Endothelial cell of umbilical vein (primary cell): ENCODE measurements at regions not wholly inside any gene's neighbourhood (a gene's known extent, or its start where the extent isn't known, plus 50 kb on each side); places are given as distances from the start of the nearest gene placed in this dataset.

Source experiments
- BruUV-seq: library from RNA; stranded (reverse); fragments of 400-500 nt; replicated peaks from 2 replicates; lab custom pipeline; 2021; lab: Mats Ljungman, UMichigan
- CTCF ChIA-PET: fragments of 300-600, 350-600 bp; sonication (Branson Sonifier 250); formaldehyde crosslinking; loops from one replicate; lab custom pipeline; 2021; ENCODE audit warnings: antibody characterized with exemption, inconsistent platforms; lab: Charles Lee
- POLR2A ChIA-PET: fragments of 300-600, 350-600 bp; sonication (Branson Sonifier 250); formaldehyde crosslinking; loops from one replicate; lab custom pipeline; 2021; ENCODE audit warnings: antibody characterized with exemption, inconsistent platforms; lab: Charles Lee
- DNase-seq: peaks from one replicate; pipeline ENCODE4 v3.0.0-alpha.2; 2011; ENCODE audit warnings: low read depth, low spot score
- FAIRE-seq: peaks from 2 replicates; lab custom pipeline; 2011; peaks lifted over from hg19 to GRCh38; lab: Jason Lieb, UNC
- H2AFZ ChIP-seq: 2 replicates; pipeline ENCODE4 v1.6.0; 2012; ENCODE audit warnings: low read depth, low read length, control low read depth, inconsistent platforms
- H3K27ac ChIP-seq: 2 replicates; pipeline ENCODE4 v1.5.1; 2011; ENCODE audit warnings: low read depth, mild to moderate bottlenecking, control low read depth, low read length, moderate library complexity; ENCODE audit not compliant: insufficient read depth
- H3K27me3 ChIP-seq, 2 experiments: 2 replicates each; pipeline versions ENCODE4 v1.6.0 to v1.6.1; 2011; ENCODE audit warnings: low read length in 2 of 2, mixed read lengths in 1 of 2; ENCODE audit not compliant: control insufficient read depth in 2 of 2, insufficient read depth in 2 of 2
- H3K36me3 ChIP-seq, 2 experiments: 2 replicates in 1 of 2; 3 replicates in 1 of 2; pipeline ENCODE4 v1.5.1; 2011; ENCODE audit warnings: low read length in 2 of 2, mild to moderate bottlenecking in 1 of 2, moderate library complexity in 1 of 2; ENCODE audit not compliant: control insufficient read depth in 2 of 2, insufficient read depth in 2 of 2; ENCODE audit errors: extremely low read depth in 1 of 2
- H3K4me1 ChIP-seq: 3 replicates; pipeline ENCODE4 v1.5.1; 2011; ENCODE audit warnings: mild to moderate bottlenecking, low read length; ENCODE audit not compliant: control insufficient read depth, insufficient read depth; ENCODE audit errors: extremely low read depth
- H3K4me2 ChIP-seq: 2 replicates; pipeline ENCODE4 v1.6.1; 2011; ENCODE audit warnings: low read length, control low read depth, mixed read lengths; ENCODE audit not compliant: insufficient read depth
- H3K4me3 ChIP-seq, 3 experiments: fragments of 200-600 bp in 1 of 3; sonication (generic), shearing (Covaris generic) in 1 of 3; replicated peaks in 1 of 3; 2 replicates each; pipeline ENCODE4 v1.5.1; 2011 to 2016; ENCODE audit warnings: control low read depth in 3 of 3, low read length in 3 of 3, mild to moderate bottlenecking in 2 of 3, inconsistent platforms in 1 of 3, low read depth in 1 of 3, moderate library complexity in 1 of 3; ENCODE audit not compliant: insufficient read depth in 1 of 3
- H3K79me2 ChIP-seq: 2 replicates; pipeline ENCODE4 v1.6.0; 2012; ENCODE audit warnings: low read length, inconsistent platforms; ENCODE audit not compliant: control insufficient read depth, insufficient read depth
- H3K9ac ChIP-seq: replicated peaks from 2 replicates; pipeline ENCODE3; 2011; ENCODE audit warnings: low read length, control low read depth; ENCODE audit not compliant: insufficient read depth; ENCODE audit errors: extremely low read depth
- H3K9me1 ChIP-seq: replicated peaks from 3 replicates; pipeline ENCODE4 v1.6.0; 2011; ENCODE audit warnings: mild to moderate bottlenecking, low read length; ENCODE audit not compliant: control insufficient read depth, insufficient read depth; ENCODE audit errors: extremely low read depth
- H3K9me3 ChIP-seq: replicated peaks from 2 replicates; pipeline ENCODE4 v1.5.1; 2012; ENCODE audit warnings: low read length, inconsistent platforms; ENCODE audit not compliant: control insufficient read depth, insufficient read depth
- H4K20me1 ChIP-seq: replicated peaks from 2 replicates; pipeline ENCODE3; 2011; ENCODE audit warnings: mild to moderate bottlenecking, low read length; ENCODE audit not compliant: control insufficient read depth, insufficient read depth; ENCODE audit errors: extremely low read depth
- EZH2 ChIP-seq: IDR thresholded peaks from 2 replicates; pipeline ENCODE4 v1.6.1; 2012; ENCODE audit warnings: borderline replicate concordance, low read depth, mild to moderate bottlenecking, moderate library complexity, low read length, inconsistent platforms; ENCODE audit not compliant: severe bottlenecking
- FOS ChIP-seq: IDR thresholded peaks from 2 replicates; pipeline ENCODE4 v1.6.1; 2011; ENCODE audit warnings: mild to moderate bottlenecking, low read length, moderate library complexity, borderline replicate concordance; ENCODE audit not compliant: insufficient read depth
- GATA2 ChIP-seq: IDR thresholded peaks from 2 replicates; pipeline ENCODE4 v1.7.0; 2011; ENCODE audit warnings: low read depth, mild to moderate bottlenecking, moderate library complexity, mixed read lengths, low read length; ENCODE audit not compliant: insufficient read length, insufficient read depth
- JUN ChIP-seq: IDR thresholded peaks from 2 replicates; pipeline ENCODE4 v1.6.1; 2011; ENCODE audit warnings: borderline replicate concordance, low read depth; ENCODE audit not compliant: insufficient read length, insufficient read depth
- MYC ChIP-seq: IDR thresholded peaks from one replicate; pipeline ENCODE4 v1.6.1; 2011; ENCODE audit warnings: mild to moderate bottlenecking, low read depth, low read length
- POLR2A ChIP-seq: IDR thresholded peaks from 2 replicates; pipeline ENCODE4 v1.6.1; 2012; ENCODE audit warnings: low read depth, mild to moderate bottlenecking, control low read depth, low read length
- POLR2AphosphoS5 ChIP-seq: IDR thresholded peaks from 2 replicates; pipeline ENCODE4 v1.6.1; 2012; ENCODE audit warnings: low read depth, mild to moderate bottlenecking, control low read depth, low read length, moderate library complexity; ENCODE audit not compliant: insufficient read depth
- dilution Hi-C: fragments of 300-500 bp; cut with MboI; formaldehyde crosslinking; loops from one replicate; pipeline ENCODE4 v1.15.0; 2019; ENCODE audit warnings: low sequenced_read_pairs; ENCODE audit not compliant: extremely low pct_ligation_motif_present
- intact Hi-C: fragments of 100-400 bp; cut with micrococcal nuclease; formaldehyde crosslinking; loops from one replicate; pipeline ENCODE4 v1.10.0; 2022
- TF ChIP-seq, protein P1 (sequence below): IDR thresholded peaks from 2 replicates; pipeline ENCODE4 v1.6.1; 2011; ENCODE audit not compliant: insufficient read depth, insufficient read length
- TF ChIP-seq, protein P2 (sequence below), 2 donors: IDR thresholded peaks; 1 replicate in 1 of 2; 2 replicates in 1 of 2; pipeline ENCODE4 v1.5.1; 2011; ENCODE audit warnings: low read length in 2 of 2, mild to moderate bottlenecking in 2 of 2, moderate library complexity in 2 of 2, control low read depth in 1 of 2, inconsistent platforms in 1 of 2, low read depth in 1 of 2; ENCODE audit not compliant: insufficient read depth in 1 of 2; ENCODE audit errors: extremely low read depth in 1 of 2

DNA sequence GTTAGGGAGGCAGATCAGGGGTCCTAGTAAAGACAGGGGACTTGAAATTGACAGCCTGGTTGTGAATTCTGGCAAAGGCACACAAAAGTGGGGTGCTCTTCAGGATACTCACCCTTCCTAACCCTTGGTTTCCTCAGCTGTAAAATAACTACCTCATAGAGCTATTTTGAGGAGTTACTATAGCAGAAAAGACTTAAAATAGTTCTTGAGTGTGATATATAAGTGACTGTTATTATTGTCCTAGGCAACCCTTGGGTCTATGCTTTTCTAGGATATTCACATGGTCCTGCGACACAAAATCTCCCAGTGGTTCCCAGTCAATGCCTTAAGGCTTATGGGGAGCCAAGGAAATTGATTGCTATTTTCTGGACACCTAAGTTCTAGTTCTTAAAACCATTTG is 98.1 kb upstream of the NAMPT start:
- H3K4me3 ChIP-seq = no peak overlapping the region
- FAIRE-seq (no peak), DNase-seq (no peak)
- no peaks in the 10 kb centered on the region for H3K36me3 ChIP-seq
- H4K20me1 ChIP-seq = no peaks in the 10 kb centered on the region
- dilution Hi-C loops = no loop called here
- BruUV-seq = no TSS peak
- no peaks in the 10 kb centered on the region for H3K9me3 ChIP-seq
- no peak overlapping the region for H3K9ac ChIP-seq
- no peaks in the 10 kb centered on the region for H3K4me1 ChIP-seq
- intact Hi-C loops = no loop called here
- TF ChIP-seq GATA2 (no peak), POLR2AphosphoS5 (no peak), POLR2A (no peak), MYC (no peak), FOS (no peak), EZH2 (no peak), JUN (no peak)
- TF ChIP-seq, protein P1, sequence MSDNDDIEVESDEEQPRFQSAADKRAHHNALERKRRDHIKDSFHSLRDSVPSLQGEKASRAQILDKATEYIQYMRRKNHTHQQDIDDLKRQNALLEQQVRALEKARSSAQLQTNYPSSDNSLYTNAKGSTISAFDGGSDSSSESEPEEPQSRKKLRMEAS = no peak
- TF ChIP-seq, protein P2, sequence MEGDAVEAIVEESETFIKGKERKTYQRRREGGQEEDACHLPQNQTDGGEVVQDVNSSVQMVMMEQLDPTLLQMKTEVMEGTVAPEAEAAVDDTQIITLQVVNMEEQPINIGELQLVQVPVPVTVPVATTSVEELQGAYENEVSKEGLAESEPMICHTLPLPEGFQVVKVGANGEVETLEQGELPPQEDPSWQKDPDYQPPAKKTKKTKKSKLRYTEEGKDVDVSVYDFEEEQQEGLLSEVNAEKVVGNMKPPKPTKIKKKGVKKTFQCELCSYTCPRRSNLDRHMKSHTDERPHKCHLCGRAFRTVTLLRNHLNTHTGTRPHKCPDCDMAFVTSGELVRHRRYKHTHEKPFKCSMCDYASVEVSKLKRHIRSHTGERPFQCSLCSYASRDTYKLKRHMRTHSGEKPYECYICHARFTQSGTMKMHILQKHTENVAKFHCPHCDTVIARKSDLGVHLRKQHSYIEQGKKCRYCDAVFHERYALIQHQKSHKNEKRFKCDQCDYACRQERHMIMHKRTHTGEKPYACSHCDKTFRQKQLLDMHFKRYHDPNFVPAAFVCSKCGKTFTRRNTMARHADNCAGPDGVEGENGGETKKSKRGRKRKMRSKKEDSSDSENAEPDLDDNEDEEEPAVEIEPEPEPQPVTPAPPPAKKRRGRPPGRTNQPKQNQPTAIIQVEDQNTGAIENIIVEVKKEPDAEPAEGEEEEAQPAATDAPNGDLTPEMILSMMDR (IDR thresholded peaks at IDR 0.05; ENCODE audit: extremely low read depth in 1 of 2, insufficient read depth in 1 of 2, low read depth in 1 of 2, low read length in 2 of 2) = no peak
- no peak overlapping the region for H3K4me2 ChIP-seq
- H3K27ac ChIP-seq = no peak overlapping the region
- H3K9me1 ChIP-seq = no peaks in the 10 kb centered on the region
- CTCF ChIA-PET = interaction anchor here (1.6 kb wide), 1 partner anchor 17 kb away, joined by 8 read pairs; no protein-coding TSS in a partner anchor
- POLR2A ChIA-PET = no interaction called here
- no peak overlapping the region for H2AFZ ChIP-seq
- peaks cover 7 to 8% of the 10 kb centered on the region in 2 experiments for H3K27me3 ChIP-seq
- H3K79me2 ChIP-seq = no peaks in the 10 kb centered on the region
